NB4 (cell line): ENCODE measurements at regions not wholly inside any gene's neighbourhood (a gene's known extent, or its start where the extent isn't known, plus 50 kb on each side); places are given as distances from the start of the nearest gene placed in this dataset.

Experiments used
- TF ChIP-seq, protein P1 (sequence below): IDR thresholded peaks from one replicate; pipeline ENCODE4 v1.5.1; 2012; ENCODE audit warnings: low read depth, low read length
- TF ChIP-seq, protein P2 (sequence below): IDR thresholded peaks from 2 replicates; pipeline ENCODE4 v1.6.1; 2011; ENCODE audit warnings: low read depth, low read length

DNA sequence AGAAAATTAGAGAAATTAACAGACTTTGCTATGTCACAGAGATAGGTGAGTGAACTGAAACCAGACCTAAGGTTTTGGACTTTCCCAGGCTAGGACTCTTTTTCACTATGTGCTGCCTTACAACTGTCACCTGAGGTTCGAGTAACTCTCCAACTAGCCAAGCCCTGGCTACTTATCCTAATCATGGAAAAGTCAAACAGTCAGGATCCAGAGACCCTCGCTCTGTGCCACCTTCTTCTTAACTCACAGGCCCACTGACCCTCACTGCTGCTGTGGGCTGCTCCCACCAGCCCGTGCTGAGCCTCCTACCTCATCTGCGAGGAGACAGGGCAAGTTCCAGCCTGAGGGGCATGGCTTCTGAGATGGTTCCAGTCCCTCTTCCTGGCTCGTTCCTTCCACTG is 211.4 kb upstream of the KLF14 start:
- TF ChIP-seq, protein P1, sequence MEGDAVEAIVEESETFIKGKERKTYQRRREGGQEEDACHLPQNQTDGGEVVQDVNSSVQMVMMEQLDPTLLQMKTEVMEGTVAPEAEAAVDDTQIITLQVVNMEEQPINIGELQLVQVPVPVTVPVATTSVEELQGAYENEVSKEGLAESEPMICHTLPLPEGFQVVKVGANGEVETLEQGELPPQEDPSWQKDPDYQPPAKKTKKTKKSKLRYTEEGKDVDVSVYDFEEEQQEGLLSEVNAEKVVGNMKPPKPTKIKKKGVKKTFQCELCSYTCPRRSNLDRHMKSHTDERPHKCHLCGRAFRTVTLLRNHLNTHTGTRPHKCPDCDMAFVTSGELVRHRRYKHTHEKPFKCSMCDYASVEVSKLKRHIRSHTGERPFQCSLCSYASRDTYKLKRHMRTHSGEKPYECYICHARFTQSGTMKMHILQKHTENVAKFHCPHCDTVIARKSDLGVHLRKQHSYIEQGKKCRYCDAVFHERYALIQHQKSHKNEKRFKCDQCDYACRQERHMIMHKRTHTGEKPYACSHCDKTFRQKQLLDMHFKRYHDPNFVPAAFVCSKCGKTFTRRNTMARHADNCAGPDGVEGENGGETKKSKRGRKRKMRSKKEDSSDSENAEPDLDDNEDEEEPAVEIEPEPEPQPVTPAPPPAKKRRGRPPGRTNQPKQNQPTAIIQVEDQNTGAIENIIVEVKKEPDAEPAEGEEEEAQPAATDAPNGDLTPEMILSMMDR: no peak
- TF ChIP-seq, protein P2, sequence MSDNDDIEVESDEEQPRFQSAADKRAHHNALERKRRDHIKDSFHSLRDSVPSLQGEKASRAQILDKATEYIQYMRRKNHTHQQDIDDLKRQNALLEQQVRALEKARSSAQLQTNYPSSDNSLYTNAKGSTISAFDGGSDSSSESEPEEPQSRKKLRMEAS: no peak
